ENCODE measurements at regions not wholly inside any gene's neighbourhood (a gene's known extent, or its start where the extent isn't known, plus 50 kb on each side); places are given as distances from the start of the nearest gene placed in this dataset.

- DNase-seq (ENCODE audit: low spot score): no peak
These were observed 51.2 kb upstream of the RTN4 start for GRCh38 chr2:55101466-55101865.

- DNase-seq (ENCODE audit: low spot score): no peak
These were observed 49.9 kb upstream of the RTN4 start for GRCh38 chr2:55099878-55100820.

All from hematopoietic multipotent progenitor cell treated with erythropoietin and hydrocortisone succinate and interleukin-3 and kit ligand, for 15 days (in vitro differentiated cells).